C4-2B (cell line): ENCODE measurements at regions not wholly inside any gene's neighbourhood (a gene's known extent, or its start where the extent isn't known, plus 50 kb on each side); places are given as distances from the start of the nearest gene placed in this dataset.

Experiments used
- ZFX ChIP-seq: fragments of 450-650 bp; IDR thresholded peaks from 2 replicates; pipeline ENCODE4 v1.6.1; 2017
- TF ChIP-seq, protein P1 (sequence below): fragments of 450-650 bp; conservative IDR thresholded peaks from 2 replicates; pipeline ENCODE4 v1.5.1; 2017; ENCODE audit warnings: mild to moderate bottlenecking

DNA sequence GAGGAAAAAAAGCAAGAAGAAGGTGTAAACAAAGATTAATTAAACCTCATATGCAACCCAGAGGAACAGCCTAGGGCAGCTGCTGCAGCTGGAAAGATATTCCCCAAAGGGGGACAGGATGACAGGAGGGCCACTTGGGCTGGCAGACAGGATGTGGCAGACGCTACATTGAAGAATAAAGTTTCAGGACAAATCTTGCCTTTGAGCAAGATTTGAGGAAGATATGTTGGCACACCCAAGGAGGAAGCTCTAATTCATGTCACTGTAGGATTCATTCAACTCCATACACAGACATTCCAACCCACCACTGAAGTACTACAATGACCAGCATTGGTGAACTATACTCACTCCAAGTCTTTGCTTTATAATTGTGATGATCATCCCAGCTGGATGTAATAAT lies 504.0 kb downstream of the SHQ1 start:
- TF ChIP-seq, protein P1, sequence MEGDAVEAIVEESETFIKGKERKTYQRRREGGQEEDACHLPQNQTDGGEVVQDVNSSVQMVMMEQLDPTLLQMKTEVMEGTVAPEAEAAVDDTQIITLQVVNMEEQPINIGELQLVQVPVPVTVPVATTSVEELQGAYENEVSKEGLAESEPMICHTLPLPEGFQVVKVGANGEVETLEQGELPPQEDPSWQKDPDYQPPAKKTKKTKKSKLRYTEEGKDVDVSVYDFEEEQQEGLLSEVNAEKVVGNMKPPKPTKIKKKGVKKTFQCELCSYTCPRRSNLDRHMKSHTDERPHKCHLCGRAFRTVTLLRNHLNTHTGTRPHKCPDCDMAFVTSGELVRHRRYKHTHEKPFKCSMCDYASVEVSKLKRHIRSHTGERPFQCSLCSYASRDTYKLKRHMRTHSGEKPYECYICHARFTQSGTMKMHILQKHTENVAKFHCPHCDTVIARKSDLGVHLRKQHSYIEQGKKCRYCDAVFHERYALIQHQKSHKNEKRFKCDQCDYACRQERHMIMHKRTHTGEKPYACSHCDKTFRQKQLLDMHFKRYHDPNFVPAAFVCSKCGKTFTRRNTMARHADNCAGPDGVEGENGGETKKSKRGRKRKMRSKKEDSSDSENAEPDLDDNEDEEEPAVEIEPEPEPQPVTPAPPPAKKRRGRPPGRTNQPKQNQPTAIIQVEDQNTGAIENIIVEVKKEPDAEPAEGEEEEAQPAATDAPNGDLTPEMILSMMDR: no peak
- no peak for TF ChIP-seq ZFX
